Panc1 (cell line): ENCODE measurements at regions not wholly inside any gene's neighbourhood (a gene's known extent, or its start where the extent isn't known, plus 50 kb on each side); places are given as distances from the start of the nearest gene placed in this dataset.

Experiments
- ATAC-seq: fragments of 200-7000 bp; cut with Tn5 transposase; 2 replicates; pipeline ENCODE4 v1.9.1; 2020; ENCODE audit warnings: mild to moderate bottlenecking, moderate library complexity
- BruUV-seq: library from RNA; stranded (reverse); fragments of 400-500 nt; replicated peaks from 2 replicates; lab custom pipeline; 2021; lab: Mats Ljungman, UMichigan
- CTCF ChIA-PET: fragments of 300-600 bp; sonication (Branson Sonifier 250); formaldehyde crosslinking; loops from one replicate; lab custom pipeline; 2022; ENCODE audit warnings: antibody characterized with exemption; lab: Charles Lee
- POLR2A ChIA-PET: fragments of 300-600 bp; sonication (Branson Sonifier 250); formaldehyde crosslinking; loops from one replicate; lab custom pipeline; 2022; ENCODE audit warnings: antibody characterized with exemption; lab: Charles Lee
- DNase-seq: peaks from one replicate; pipeline ENCODE4 v3.0.0-alpha.2; 2010; ENCODE audit warnings: low read depth, low spot score
- H3K27ac ChIP-seq: 2 replicates; pipeline ENCODE4 v1.5.1; 2011; ENCODE audit warnings: mild to moderate bottlenecking, low read length, inconsistent platforms
- H3K27me3 ChIP-seq: fragments of 200-500 bp; sonication (Bioruptor generic); 2 replicates; pipeline ENCODE4 v1.6.0; 2014; ENCODE audit warnings: low read length, inconsistent platforms; ENCODE audit not compliant: control insufficient read depth, insufficient read depth
- H3K36me3 ChIP-seq: fragments of 200-500 bp; sonication (Bioruptor generic); 2 replicates; pipeline ENCODE4 v1.5.1; 2014; ENCODE audit warnings: inconsistent platforms, mild to moderate bottlenecking, low read length, moderate library complexity; ENCODE audit not compliant: control insufficient read depth, insufficient read depth
- H3K4me1 ChIP-seq: 2 replicates; pipeline ENCODE4 v1.5.1; 2011; ENCODE audit warnings: inconsistent platforms, mild to moderate bottlenecking, low read length, moderate library complexity; ENCODE audit not compliant: control insufficient read depth, insufficient read depth
- H3K4me3 ChIP-seq, 2 experiments: 2 replicates each; pipeline ENCODE4 v1.5.1; 2011 to 2012; ENCODE audit warnings: low read depth in 2 of 2, low read length in 2 of 2, mild to moderate bottlenecking in 2 of 2, inconsistent platforms in 1 of 2, moderate library complexity in 1 of 2
- H3K9me3 ChIP-seq: fragments of 200-500 bp; sonication (Bioruptor generic); 2 replicates; pipeline ENCODE4 v1.5.1; 2014; ENCODE audit warnings: low read depth, mild to moderate bottlenecking, inconsistent platforms, low read length, moderate library complexity; ENCODE audit not compliant: control insufficient read depth, insufficient read depth
- POLR2AphosphoS5 ChIP-seq: IDR thresholded peaks from 2 replicates; pipeline ENCODE4 v1.6.1; 2012; ENCODE audit warnings: mild to moderate bottlenecking, low read depth, low read length, moderate library complexity
- SIN3A ChIP-seq: IDR thresholded peaks from 2 replicates; pipeline ENCODE4 v1.6.1; 2012; ENCODE audit warnings: low read depth, mild to moderate bottlenecking, low read length, moderate library complexity, borderline replicate concordance; ENCODE audit not compliant: insufficient read depth
- TCF7L2 ChIP-seq: IDR thresholded peaks from 2 replicates; pipeline ENCODE4 v1.6.1; 2011; ENCODE audit warnings: mild to moderate bottlenecking, low read depth, low read length, inconsistent platforms
- in situ Hi-C: cut with HindIII; loops from 2 replicates; pipeline ENCODE4 v1.10.0; 2016; ENCODE audit warnings: low sequenced_read_pairs, low pct_unique_long_range_greater_than_20kb
- intact Hi-C: fragments of 100-400 bp; cut with micrococcal nuclease; formaldehyde crosslinking; loops from one replicate; pipeline ENCODE4 v1.10.0; 2022; ENCODE audit not compliant: unreplicated experiment
- TF ChIP-seq, protein P1 (sequence below), 2 experiments: IDR thresholded peaks; 2 replicates each; pipeline ENCODE4 v1.6.1; 2011 to 2012; ENCODE audit warnings: low read depth in 2 of 2, control low read depth in 1 of 2, low read length in 1 of 2, mild to moderate bottlenecking in 1 of 2, moderate library complexity in 1 of 2; ENCODE audit not compliant: insufficient read depth in 1 of 2
- TF ChIP-seq, protein P2 (sequence below): fragments of 450-650 bp; IDR thresholded peaks from 2 replicates; pipeline ENCODE4 v1.5.1; 2017; ENCODE audit warnings: mild to moderate bottlenecking

DNA sequence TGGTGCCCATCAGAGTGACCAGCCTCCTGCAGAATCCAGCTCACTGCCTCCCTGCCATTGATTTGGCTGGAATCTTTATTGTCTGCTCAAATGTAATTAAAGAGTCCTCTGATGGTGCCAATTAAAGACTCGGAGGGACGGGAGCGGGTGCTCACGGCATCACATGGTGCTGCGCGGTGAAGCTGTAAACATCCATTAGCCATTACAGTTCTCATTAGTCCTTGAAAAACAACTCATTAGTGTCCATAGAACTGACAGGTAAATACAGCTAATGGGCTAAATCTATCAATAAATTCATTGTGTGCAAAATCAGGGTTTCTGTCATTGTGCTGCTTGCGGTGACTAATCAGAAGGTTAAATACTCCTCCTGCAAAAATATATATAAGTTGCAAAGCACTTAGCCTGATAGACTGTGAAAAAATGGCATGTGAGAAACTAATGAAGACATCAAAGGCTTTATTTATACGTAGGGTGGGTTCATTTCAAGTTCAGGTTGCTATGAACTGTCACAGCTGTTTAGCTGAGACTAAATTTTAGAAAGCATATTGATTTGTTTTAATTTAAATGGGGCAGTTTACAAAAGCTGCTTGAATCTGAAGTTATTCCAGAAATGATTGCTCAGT lies 289.8 kb upstream of the POU3F1 start:
- Histone ChIP-seq H3K4me3 (no peak overlapping the region), H3K4me1 (no peaks in the 10 kb centered on the region), H3K9me3 (no peaks in the 10 kb centered on the region), H3K36me3 (no peaks in the 10 kb centered on the region), H3K27ac (no peak overlapping the region), H3K27me3 (peaks cover 25% of the 10 kb centered on the region)
- BruUV-seq = no TSS peak
- DNase-seq = no peak
- POLR2A ChIA-PET = no interaction called here
- intact Hi-C loops = no loop called here
- TF ChIP-seq, protein P1, sequence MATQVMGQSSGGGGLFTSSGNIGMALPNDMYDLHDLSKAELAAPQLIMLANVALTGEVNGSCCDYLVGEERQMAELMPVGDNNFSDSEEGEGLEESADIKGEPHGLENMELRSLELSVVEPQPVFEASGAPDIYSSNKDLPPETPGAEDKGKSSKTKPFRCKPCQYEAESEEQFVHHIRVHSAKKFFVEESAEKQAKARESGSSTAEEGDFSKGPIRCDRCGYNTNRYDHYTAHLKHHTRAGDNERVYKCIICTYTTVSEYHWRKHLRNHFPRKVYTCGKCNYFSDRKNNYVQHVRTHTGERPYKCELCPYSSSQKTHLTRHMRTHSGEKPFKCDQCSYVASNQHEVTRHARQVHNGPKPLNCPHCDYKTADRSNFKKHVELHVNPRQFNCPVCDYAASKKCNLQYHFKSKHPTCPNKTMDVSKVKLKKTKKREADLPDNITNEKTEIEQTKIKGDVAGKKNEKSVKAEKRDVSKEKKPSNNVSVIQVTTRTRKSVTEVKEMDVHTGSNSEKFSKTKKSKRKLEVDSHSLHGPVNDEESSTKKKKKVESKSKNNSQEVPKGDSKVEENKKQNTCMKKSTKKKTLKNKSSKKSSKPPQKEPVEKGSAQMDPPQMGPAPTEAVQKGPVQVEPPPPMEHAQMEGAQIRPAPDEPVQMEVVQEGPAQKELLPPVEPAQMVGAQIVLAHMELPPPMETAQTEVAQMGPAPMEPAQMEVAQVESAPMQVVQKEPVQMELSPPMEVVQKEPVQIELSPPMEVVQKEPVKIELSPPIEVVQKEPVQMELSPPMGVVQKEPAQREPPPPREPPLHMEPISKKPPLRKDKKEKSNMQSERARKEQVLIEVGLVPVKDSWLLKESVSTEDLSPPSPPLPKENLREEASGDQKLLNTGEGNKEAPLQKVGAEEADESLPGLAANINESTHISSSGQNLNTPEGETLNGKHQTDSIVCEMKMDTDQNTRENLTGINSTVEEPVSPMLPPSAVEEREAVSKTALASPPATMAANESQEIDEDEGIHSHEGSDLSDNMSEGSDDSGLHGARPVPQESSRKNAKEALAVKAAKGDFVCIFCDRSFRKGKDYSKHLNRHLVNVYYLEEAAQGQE (IDR thresholded peaks at IDR 0.05; ENCODE audit: insufficient read depth in 1 of 2, low read depth in 2 of 2, low read length in 1 of 2) = no peak
- TF ChIP-seq, protein P2, sequence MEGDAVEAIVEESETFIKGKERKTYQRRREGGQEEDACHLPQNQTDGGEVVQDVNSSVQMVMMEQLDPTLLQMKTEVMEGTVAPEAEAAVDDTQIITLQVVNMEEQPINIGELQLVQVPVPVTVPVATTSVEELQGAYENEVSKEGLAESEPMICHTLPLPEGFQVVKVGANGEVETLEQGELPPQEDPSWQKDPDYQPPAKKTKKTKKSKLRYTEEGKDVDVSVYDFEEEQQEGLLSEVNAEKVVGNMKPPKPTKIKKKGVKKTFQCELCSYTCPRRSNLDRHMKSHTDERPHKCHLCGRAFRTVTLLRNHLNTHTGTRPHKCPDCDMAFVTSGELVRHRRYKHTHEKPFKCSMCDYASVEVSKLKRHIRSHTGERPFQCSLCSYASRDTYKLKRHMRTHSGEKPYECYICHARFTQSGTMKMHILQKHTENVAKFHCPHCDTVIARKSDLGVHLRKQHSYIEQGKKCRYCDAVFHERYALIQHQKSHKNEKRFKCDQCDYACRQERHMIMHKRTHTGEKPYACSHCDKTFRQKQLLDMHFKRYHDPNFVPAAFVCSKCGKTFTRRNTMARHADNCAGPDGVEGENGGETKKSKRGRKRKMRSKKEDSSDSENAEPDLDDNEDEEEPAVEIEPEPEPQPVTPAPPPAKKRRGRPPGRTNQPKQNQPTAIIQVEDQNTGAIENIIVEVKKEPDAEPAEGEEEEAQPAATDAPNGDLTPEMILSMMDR = no peak
- TF ChIP-seq POLR2AphosphoS5 = no peak
- TF ChIP-seq SIN3A = no peak
- TF ChIP-seq TCF7L2 = no peak
- no peak for ATAC-seq
- CTCF ChIA-PET = no interaction called here
- in situ Hi-C loops = no loop called here

DNA sequence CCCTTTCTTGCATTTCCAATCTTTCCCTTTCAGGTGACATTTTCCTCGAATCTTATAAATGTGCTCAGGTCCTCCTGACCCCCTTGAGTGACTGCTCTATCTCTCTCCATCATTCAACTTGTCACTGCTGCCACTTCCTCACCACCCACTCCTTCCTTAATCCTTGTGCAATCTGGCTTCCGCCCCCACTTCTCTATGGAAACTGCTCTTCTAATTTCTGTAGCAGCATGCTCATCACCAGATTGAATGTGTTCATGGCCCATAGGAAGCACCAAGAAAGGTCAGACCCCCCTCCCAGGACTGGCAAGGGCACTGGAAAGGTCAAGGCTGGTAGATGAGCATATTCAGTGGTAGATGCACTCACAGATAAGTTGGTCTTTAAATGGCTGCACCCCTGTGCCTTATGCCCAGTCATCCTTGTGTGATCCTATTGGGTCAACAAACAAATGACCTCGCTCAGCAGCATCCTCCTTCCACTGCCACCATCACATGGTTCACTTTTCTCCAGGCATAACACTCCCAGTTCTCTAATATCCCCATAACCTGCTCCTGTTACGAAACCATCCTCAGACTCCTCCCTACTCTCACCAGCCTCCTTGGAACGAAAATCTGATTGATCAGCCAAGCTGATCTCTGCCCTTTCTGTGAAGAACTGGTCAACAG lies 288.5 kb upstream of the POU3F1 start:
- in situ Hi-C loops = no loop called here
- ChIA-PET CTCF (no interaction called here), POLR2A (no interaction called here)
- H3K36me3 ChIP-seq = no peaks in the 10 kb centered on the region
- H3K9me3 ChIP-seq = no peaks in the 10 kb centered on the region
- ATAC-seq = no peak
- H3K4me1 ChIP-seq = no peaks in the 10 kb centered on the region
- intact Hi-C loops = no loop called here
- BruUV-seq = no TSS peak
- no peak overlapping the region for H3K27ac ChIP-seq
- TF ChIP-seq, protein P1 (IDR thresholded peaks at IDR 0.05; ENCODE audit: insufficient read depth in 1 of 2, low read depth in 2 of 2, low read length in 1 of 2) = no peak
- TF ChIP-seq TCF7L2 (no peak), SIN3A (no peak), POLR2AphosphoS5 (no peak)
- TF ChIP-seq, protein P2 = no peak
- H3K27me3 ChIP-seq = peaks cover 25% of the 10 kb centered on the region
- no peak for DNase-seq
- no peak overlapping the region for H3K4me3 ChIP-seq
